ENCODE measurements at regions not wholly inside any gene's neighbourhood (a gene's known extent, or its start where the extent isn't known, plus 50 kb on each side); places are given as distances from the start of the nearest gene placed in this dataset.

GRCh38 chr20:48165401-48165685 lies 380.1 kb upstream of the SULF2 start:
- DNase-seq, result no peak

- DNase-seq, result no peak
Observed at GRCh38 chr20:48164566-48165400, 379.5 kb upstream of the SULF2 start.

GRCh38 chr20:48164034-48164433 lies 378.8 kb upstream of the SULF2 start:
- DNase-seq, result no peak

GRCh38 chr20:48163505-48163904 lies 378.2 kb upstream of the SULF2 start:
- DNase-seq, result no peak

GRCh38 chr20:48162621-48163020 lies 377.3 kb upstream of the SULF2 start:
- no peak for DNase-seq

- no peak for DNase-seq
Observed at GRCh38 chr20:48159145-48160008, 374.1 kb upstream of the SULF2 start.

- DNase-seq, result no peak
Observed at GRCh38 chr20:48158014-48158413, 372.7 kb upstream of the SULF2 start.

GRCh38 chr20:48156951-48157700 lies 371.8 kb upstream of the SULF2 start:
- no peak for DNase-seq

- no peak for DNase-seq
Observed at GRCh38 chr20:48156521-48156920, 371.2 kb upstream of the SULF2 start.

- DNase-seq, result no peak
Observed at GRCh38 chr20:48155268-48155667, 370.0 kb upstream of the SULF2 start.

- no peak for DNase-seq
Observed at GRCh38 chr20:48154040-48154765, 368.9 kb upstream of the SULF2 start.

- no peak for DNase-seq
Observed at GRCh38 chr20:48153523-48153922, 368.2 kb upstream of the SULF2 start.

- no peak for DNase-seq
Observed at GRCh38 chr20:48153103-48153502, 367.8 kb upstream of the SULF2 start.

- DNase-seq, result no peak
Observed at GRCh38 chr20:48150568-48150967, 365.3 kb upstream of the SULF2 start.

GRCh38 chr20:48149902-48150301 lies 364.6 kb upstream of the SULF2 start:
- no peak for DNase-seq

GRCh38 chr20:48148916-48149672 lies 363.8 kb upstream of the SULF2 start:
- DNase-seq, result no peak

- no peak for DNase-seq
Observed at GRCh38 chr20:48148020-48148419, 362.7 kb upstream of the SULF2 start.

- DNase-seq, result no peak
Observed at GRCh38 chr20:48147311-48147710, 362.0 kb upstream of the SULF2 start.

- no peak for DNase-seq
Observed at GRCh38 chr20:48146877-48147276, 361.6 kb upstream of the SULF2 start.

- DNase-seq, result no peak
Observed at GRCh38 chr20:48146308-48146707, 361.0 kb upstream of the SULF2 start.

GRCh38 chr20:48143435-48144081 lies 358.3 kb upstream of the SULF2 start:
- DNase-seq, result no peak

- DNase-seq, result no peak
Observed at GRCh38 chr20:48142516-48142773, 357.2 kb upstream of the SULF2 start.

Measured in activated CD4-positive, alpha-beta T cell treated with anti-CD3 and anti-CD28 coated beads, Interleukin-2, amount 50 U/mL, for 4 hours (primary cell).